CD4-positive, alpha-beta T cell (primary cell): ENCODE measurements at regions not wholly inside any gene's neighbourhood (a gene's known extent, or its start where the extent isn't known, plus 50 kb on each side); places are given as distances from the start of the nearest gene placed in this dataset.

Experiments used
- ATAC-seq: fragments of 200-7000 bp; cut with Tn5 transposase; one replicate; pipeline ENCODE4 v1.10.0; 2022; ENCODE audit warnings: mild to moderate bottlenecking; ENCODE audit not compliant: poor library complexity
- CTCF ChIA-PET: fragments of 350-600 bp; sonication (Branson Sonifier 250); formaldehyde crosslinking; loops from one replicate; lab custom pipeline; 2021; ENCODE audit warnings: antibody characterized with exemption, inconsistent platforms; lab: Charles Lee
- POLR2A ChIA-PET: fragments of 350-600 bp; sonication (Branson Sonifier 250); formaldehyde crosslinking; loops from one replicate; lab custom pipeline; 2021; ENCODE audit warnings: antibody characterized with exemption, inconsistent platforms; lab: Charles Lee
- DNase-seq, 14 experiments: peaks; one replicate each; pipeline ENCODE4 v3.0.0-alpha.2; 2013 to 2020; ENCODE audit warnings: mixed read lengths in 2 of 14
- H3K27ac ChIP-seq, 2 donors: one replicate each; pipeline versions ENCODE4 v1.5.1 to v1.7.0; 2013; ENCODE audit warnings: low read length in 2 of 2, low read depth in 1 of 2, mild to moderate bottlenecking in 1 of 2
- H3K27me3 ChIP-seq, 2 experiments: 1 replicate in 1 of 2; 2 replicates in 1 of 2; pipeline versions ENCODE4 v1.6.1 to v1.7.0; 2013; ENCODE audit warnings: low read length in 2 of 2, control low read depth in 1 of 2, mild to moderate bottlenecking in 1 of 2, moderate library complexity in 1 of 2; ENCODE audit not compliant: insufficient read depth in 2 of 2, control insufficient read depth in 1 of 2
- H3K36me3 ChIP-seq: one replicate; pipeline ENCODE4 v1.6.1; 2013; ENCODE audit warnings: low read length, control low read depth; ENCODE audit not compliant: insufficient read depth
- H3K4me1 ChIP-seq: one replicate; pipeline ENCODE4 v1.6.1; 2013; ENCODE audit warnings: low read length, control low read depth; ENCODE audit not compliant: insufficient read depth
- H3K4me3 ChIP-seq: one replicate; pipeline ENCODE4 v1.5.1; 2013; ENCODE audit warnings: mild to moderate bottlenecking, low read length, moderate library complexity
- H3K9me3 ChIP-seq, 2 experiments: 1 replicate in 1 of 2; 2 replicates in 1 of 2; pipeline versions ENCODE4 v1.6.1 to v1.7.0; 2013; ENCODE audit warnings: low read length in 2 of 2, mild to moderate bottlenecking in 2 of 2, control low read depth in 1 of 2, moderate library complexity in 1 of 2; ENCODE audit not compliant: control insufficient read depth in 1 of 2, insufficient read depth in 1 of 2
- H3K27ac Mint-ChIP-seq: one replicate; pipeline ENCODE4 v1.8.0; 2020; ENCODE audit warnings: mixed read lengths
- H3K27me3 Mint-ChIP-seq: one replicate; pipeline ENCODE4 v1.8.0; 2021; ENCODE audit warnings: mixed read lengths
- H3K36me3 Mint-ChIP-seq: one replicate; pipeline ENCODE4 v1.8.0; 2021; ENCODE audit warnings: low read depth, mixed read lengths
- H3K4me1 Mint-ChIP-seq: one replicate; pipeline ENCODE4 v1.8.0; 2021; ENCODE audit warnings: low read depth, mixed read lengths
- H3K4me3 Mint-ChIP-seq: one replicate; pipeline ENCODE4 v1.8.0; 2020; ENCODE audit warnings: mild to moderate bottlenecking, mixed read lengths
- H3K9me3 Mint-ChIP-seq: one replicate; pipeline ENCODE4 v1.8.0; 2020; ENCODE audit warnings: mixed read lengths
- CTCF ChIP-seq: fragments of 200-600 bp; IDR thresholded peaks from one replicate; pipeline ENCODE4 v1.8.0; 2022; ENCODE audit warnings: antibody characterized with exemption, mild to moderate bottlenecking
- intact Hi-C, 2 experiments: fragments of 100-400 bp; cut with DNase I in 1 of 2; cut with micrococcal nuclease in 1 of 2; formaldehyde crosslinking; loops; one replicate each; pipeline versions ENCODE4 v1.15.1 to v1.9.0; 2023 to 2025; cut with DNase I, micrococcal nuclease

GRCh38 chr1:55490547-55490946 lies 275.4 kb upstream of the USP24 start:
- H3K36me3 Mint-ChIP-seq = no peaks in the 10 kb centered on the region
- no peaks in the 10 kb centered on the region for H3K27me3 Mint-ChIP-seq
- H3K4me1 Mint-ChIP-seq = no peaks in the 10 kb centered on the region
- H3K9me3 ChIP-seq = no peaks in the 10 kb centered on the region
- no peak overlapping the region for H3K4me3 ChIP-seq
- ATAC-seq = no peak
- H3K4me1 ChIP-seq = no peaks in the 10 kb centered on the region
- no peak overlapping the region for H3K27ac ChIP-seq
- no peak for DNase-seq
- no peaks in the 10 kb centered on the region for H3K36me3 ChIP-seq
- intact Hi-C loops = no loop called here
- H3K9me3 Mint-ChIP-seq = no peaks in the 10 kb centered on the region
- no peak for TF ChIP-seq CTCF
- POLR2A ChIA-PET = no interaction called here
- no peak overlapping the region for H3K4me3 Mint-ChIP-seq
- H3K27me3 ChIP-seq = no peaks in the 10 kb centered on the region
- H3K27ac Mint-ChIP-seq = no peak overlapping the region
- CTCF ChIA-PET = no interaction called here

- Mint-ChIP-seq H3K27me3 (no peaks in the 10 kb centered on the region), H3K4me3 (no peak overlapping the region), H3K4me1 (no peaks in the 10 kb centered on the region), H3K9me3 (no peaks in the 10 kb centered on the region), H3K36me3 (no peaks in the 10 kb centered on the region), H3K27ac (no peak overlapping the region)
- no peak for ATAC-seq
- Histone ChIP-seq H3K36me3 (no peaks in the 10 kb centered on the region), H3K4me3 (no peak overlapping the region), H3K4me1 (no peaks in the 10 kb centered on the region), H3K27ac (no peak overlapping the region), H3K27me3 (no peaks in the 10 kb centered on the region), H3K9me3 (no peaks in the 10 kb centered on the region)
- intact Hi-C loops = no loop called here
- CTCF ChIA-PET = interaction anchor here (0.6 kb wide), 1 partner anchor 1280 kb away, joined by 3 read pairs; no protein-coding TSS in a partner anchor
- no peak for DNase-seq
- POLR2A ChIA-PET = no interaction called here
- TF ChIP-seq CTCF = no peak
Measured at GRCh38 chr1:55484173-55484572, 269.0 kb upstream of the USP24 start.

- no peak for TF ChIP-seq CTCF
- no peaks in the 10 kb centered on the region for H3K4me1 ChIP-seq
- POLR2A ChIA-PET = no interaction called here
- H3K4me3 ChIP-seq = no peak overlapping the region
- H3K36me3 ChIP-seq = no peaks in the 10 kb centered on the region
- DNase-seq (no peak), ATAC-seq (no peak)
- Mint-ChIP-seq H3K9me3 (no peaks in the 10 kb centered on the region), H3K36me3 (no peaks in the 10 kb centered on the region), H3K27me3 (no peaks in the 10 kb centered on the region), H3K4me3 (no peak overlapping the region), H3K27ac (no peak overlapping the region), H3K4me1 (no peaks in the 10 kb centered on the region)
- CTCF ChIA-PET = interaction anchor here (0.6 kb wide), 1 partner anchor 1280 kb away, joined by 3 read pairs; no protein-coding TSS in a partner anchor
- no peaks in the 10 kb centered on the region for H3K9me3 ChIP-seq
- H3K27ac ChIP-seq = no peak overlapping the region
- no peaks in the 10 kb centered on the region for H3K27me3 ChIP-seq
- intact Hi-C loops = no loop called here
Measured at GRCh38 chr1:55483523-55483922, 268.4 kb upstream of the USP24 start.
